ENCODE measurements at regions not wholly inside any gene's neighbourhood (a gene's known extent, or its start where the extent isn't known, plus 50 kb on each side); places are given as distances from the start of the nearest gene placed in this dataset.

DNA sequence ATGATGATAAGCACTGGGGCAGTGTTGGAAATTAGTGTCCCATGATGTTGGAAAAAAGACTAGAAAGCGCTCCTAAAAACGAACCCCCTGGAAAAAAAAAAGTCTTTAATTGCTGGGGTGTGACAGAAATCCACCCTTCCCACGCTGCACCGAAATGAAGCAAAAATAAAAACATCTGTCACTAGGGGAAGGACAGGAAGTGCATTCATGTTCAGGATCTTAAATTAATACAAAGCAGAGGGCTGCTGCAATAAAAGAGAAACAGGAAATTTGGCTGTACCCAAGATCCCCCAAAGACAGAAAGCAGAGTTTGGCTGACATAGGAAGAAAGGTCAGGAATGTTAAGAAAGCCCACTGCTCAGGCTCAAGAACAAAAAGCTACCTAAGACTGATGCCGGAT, 333.9 kb downstream of the TBC1D32 start (continued):
- TF ChIP-seq, protein P1, sequence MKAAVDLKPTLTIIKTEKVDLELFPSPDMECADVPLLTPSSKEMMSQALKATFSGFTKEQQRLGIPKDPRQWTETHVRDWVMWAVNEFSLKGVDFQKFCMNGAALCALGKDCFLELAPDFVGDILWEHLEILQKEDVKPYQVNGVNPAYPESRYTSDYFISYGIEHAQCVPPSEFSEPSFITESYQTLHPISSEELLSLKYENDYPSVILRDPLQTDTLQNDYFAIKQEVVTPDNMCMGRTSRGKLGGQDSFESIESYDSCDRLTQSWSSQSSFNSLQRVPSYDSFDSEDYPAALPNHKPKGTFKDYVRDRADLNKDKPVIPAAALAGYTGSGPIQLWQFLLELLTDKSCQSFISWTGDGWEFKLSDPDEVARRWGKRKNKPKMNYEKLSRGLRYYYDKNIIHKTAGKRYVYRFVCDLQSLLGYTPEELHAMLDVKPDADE (IDR thresholded peaks at IDR 0.05): no peak
- TF ChIP-seq POLR2AphosphoS5 (IDR thresholded peaks at IDR 0.05; ENCODE audit: low read depth): no peak
- no peak for TF ChIP-seq STAT1 (IDR thresholded peaks at IDR 0.05; ENCODE audit: unreplicated experiment)
- TF ChIP-seq, protein P2, sequence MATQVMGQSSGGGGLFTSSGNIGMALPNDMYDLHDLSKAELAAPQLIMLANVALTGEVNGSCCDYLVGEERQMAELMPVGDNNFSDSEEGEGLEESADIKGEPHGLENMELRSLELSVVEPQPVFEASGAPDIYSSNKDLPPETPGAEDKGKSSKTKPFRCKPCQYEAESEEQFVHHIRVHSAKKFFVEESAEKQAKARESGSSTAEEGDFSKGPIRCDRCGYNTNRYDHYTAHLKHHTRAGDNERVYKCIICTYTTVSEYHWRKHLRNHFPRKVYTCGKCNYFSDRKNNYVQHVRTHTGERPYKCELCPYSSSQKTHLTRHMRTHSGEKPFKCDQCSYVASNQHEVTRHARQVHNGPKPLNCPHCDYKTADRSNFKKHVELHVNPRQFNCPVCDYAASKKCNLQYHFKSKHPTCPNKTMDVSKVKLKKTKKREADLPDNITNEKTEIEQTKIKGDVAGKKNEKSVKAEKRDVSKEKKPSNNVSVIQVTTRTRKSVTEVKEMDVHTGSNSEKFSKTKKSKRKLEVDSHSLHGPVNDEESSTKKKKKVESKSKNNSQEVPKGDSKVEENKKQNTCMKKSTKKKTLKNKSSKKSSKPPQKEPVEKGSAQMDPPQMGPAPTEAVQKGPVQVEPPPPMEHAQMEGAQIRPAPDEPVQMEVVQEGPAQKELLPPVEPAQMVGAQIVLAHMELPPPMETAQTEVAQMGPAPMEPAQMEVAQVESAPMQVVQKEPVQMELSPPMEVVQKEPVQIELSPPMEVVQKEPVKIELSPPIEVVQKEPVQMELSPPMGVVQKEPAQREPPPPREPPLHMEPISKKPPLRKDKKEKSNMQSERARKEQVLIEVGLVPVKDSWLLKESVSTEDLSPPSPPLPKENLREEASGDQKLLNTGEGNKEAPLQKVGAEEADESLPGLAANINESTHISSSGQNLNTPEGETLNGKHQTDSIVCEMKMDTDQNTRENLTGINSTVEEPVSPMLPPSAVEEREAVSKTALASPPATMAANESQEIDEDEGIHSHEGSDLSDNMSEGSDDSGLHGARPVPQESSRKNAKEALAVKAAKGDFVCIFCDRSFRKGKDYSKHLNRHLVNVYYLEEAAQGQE (IDR thresholded peaks at IDR 0.05; ENCODE audit: unreplicated experiment): no peak
- TF ChIP-seq JUNB (IDR thresholded peaks at IDR 0.05; ENCODE audit: unreplicated experiment): no peak

DNA sequence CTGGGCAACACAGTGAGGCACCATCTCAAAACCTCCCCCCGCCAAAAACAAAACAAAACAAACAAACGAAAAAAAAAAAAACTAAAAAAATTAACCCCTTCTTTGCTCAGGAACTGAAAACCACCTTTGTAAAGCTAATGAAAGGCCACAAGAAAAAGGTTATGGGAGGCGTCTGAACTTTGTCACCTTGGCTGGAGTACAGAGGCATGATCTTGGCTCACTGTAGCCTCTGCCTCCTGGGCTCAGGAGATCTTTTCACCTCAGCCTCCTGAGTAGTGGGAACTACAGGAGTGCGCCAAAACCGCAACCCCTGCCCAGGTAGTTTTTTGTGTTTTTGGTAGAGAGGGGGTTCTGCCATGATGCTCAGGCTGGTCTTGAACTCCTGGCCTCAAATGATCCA, 337.9 kb downstream of the TBC1D32 start:
- ATAC-seq (no peak), DNase-seq (ENCODE audit: low spot score) (no peak)
- H3K4me1 ChIP-seq (ENCODE audit: insufficient read depth): no peaks in the 10 kb centered on the region
- no peaks in the 10 kb centered on the region for H4K20me1 ChIP-seq (replicated peaks; ENCODE audit: insufficient read depth)
- no peaks in the 10 kb centered on the region for H3K9me3 Mint-ChIP-seq
- H3K4me3 ChIP-seq: no peak overlapping the region
- H3K27ac ChIP-seq (ENCODE audit: low read depth): no peak overlapping the region
- no peak overlapping the region for H3K27ac Mint-ChIP-seq
- no peaks in the 10 kb centered on the region for H3K9me2 ChIP-seq (ENCODE audit: insufficient read depth)
- H2AFZ ChIP-seq: peak overlapping the region; percentile 34; the same call in 1 of the 2 replicates
- no peaks in the 10 kb centered on the region for H3K27me3 ChIP-seq (ENCODE audit: insufficient read depth)
- H3K79me2 ChIP-seq (replicated peaks; ENCODE audit: insufficient read depth): no peaks in the 10 kb centered on the region
- no peaks in the 10 kb centered on the region for H3K4me1 Mint-ChIP-seq
- H3K4me3 Mint-ChIP-seq: no peak overlapping the region
- H3K4me2 ChIP-seq: no peak overlapping the region
- H3K27me3 Mint-ChIP-seq (ENCODE audit: insufficient read depth, low read depth, poor library complexity): no peaks in the 10 kb centered on the region
- H3K36me3 Mint-ChIP-seq (ENCODE audit: low read depth): no peaks in the 10 kb centered on the region
- H3F3A ChIP-seq (replicated peaks; ENCODE audit: low read depth): no peaks in the 10 kb centered on the region
- TF ChIP-seq JUNB (IDR thresholded peaks at IDR 0.05; ENCODE audit: unreplicated experiment): no peak
- TF ChIP-seq NANOG (IDR thresholded peaks at IDR 0.05; ENCODE audit: borderline replicate concordance): no peak
- TF ChIP-seq, protein P1 (IDR thresholded peaks at IDR 0.05): no peak
- no peak for TF ChIP-seq EZH2phosphoT487 (IDR thresholded peaks at IDR 0.05; ENCODE audit: unreplicated experiment)
- TF ChIP-seq, protein P2 (IDR thresholded peaks at IDR 0.05; ENCODE audit: unreplicated experiment): no peak
- H3K36me3 ChIP-seq (ENCODE audit: insufficient read depth): no peaks in the 10 kb centered on the region
